Gastroesophageal sphincter (tissue), 2 donors: ENCODE measurements at regions not wholly inside any gene's neighbourhood (a gene's known extent, or its start where the extent isn't known, plus 50 kb on each side); places are given as distances from the start of the nearest gene placed in this dataset.

Experiments
- POLR2A ChIP-seq, 2 donors: fragments of 450-650 bp; IDR thresholded peaks; one replicate each; pipeline ENCODE4 v1.6.1; 2017; ENCODE audit warnings: antibody characterized with exemption in 2 of 2, mild to moderate bottlenecking in 2 of 2, moderate library complexity in 1 of 2
- POLR2AphosphoS5 ChIP-seq: sonication (generic); formaldehyde crosslinking; IDR thresholded peaks from one replicate; pipeline ENCODE4 v1.6.1; 2017; ENCODE audit warnings: antibody characterized with exemption

DNA sequence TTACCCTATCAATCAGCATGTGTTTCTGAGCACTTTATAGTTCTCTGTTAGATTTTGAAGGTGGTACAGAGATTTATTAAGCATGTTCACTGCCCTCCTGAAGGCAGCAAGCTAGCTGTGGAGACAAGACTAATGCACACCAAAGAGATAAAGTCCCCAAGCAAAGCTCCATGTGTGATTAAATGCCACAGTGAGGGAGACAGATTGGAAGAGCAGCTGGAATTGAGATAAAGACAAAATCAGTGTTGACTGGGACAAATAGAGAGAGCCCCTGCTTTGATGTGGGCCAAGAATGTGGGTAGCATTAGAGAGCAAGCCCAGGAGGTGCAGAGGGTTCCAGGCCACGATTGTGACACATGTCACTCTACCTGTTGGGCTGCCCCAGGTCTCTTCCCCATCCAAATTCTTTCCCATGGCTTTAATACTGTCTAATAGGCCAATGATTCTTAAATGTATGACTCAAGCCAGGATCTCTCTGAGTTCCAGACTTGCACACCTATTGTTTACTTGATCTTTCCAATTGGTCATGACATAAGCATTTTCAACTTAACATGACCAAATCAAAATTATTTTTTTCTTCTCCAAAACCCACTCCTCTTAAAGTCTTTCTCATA is 60.1 kb upstream of the ZC3H12C start:
- TF ChIP-seq POLR2AphosphoS5 = no peak
- TF ChIP-seq POLR2A (IDR thresholded peaks at IDR 0.05) = no peak
